Astrocyte of the hippocampus (primary cell): ENCODE measurements at regions not wholly inside any gene's neighbourhood (a gene's known extent, or its start where the extent isn't known, plus 50 kb on each side); places are given as distances from the start of the nearest gene placed in this dataset.
A peak's percentile ranks its signal among the peaks of the same experiment; 100 is the strongest.

ENCODE experiments used
- DNase-seq: peaks from one replicate; pipeline ENCODE4 v3.0.0; 2011; ENCODE audit warnings: low read depth, low spot score

DNA sequence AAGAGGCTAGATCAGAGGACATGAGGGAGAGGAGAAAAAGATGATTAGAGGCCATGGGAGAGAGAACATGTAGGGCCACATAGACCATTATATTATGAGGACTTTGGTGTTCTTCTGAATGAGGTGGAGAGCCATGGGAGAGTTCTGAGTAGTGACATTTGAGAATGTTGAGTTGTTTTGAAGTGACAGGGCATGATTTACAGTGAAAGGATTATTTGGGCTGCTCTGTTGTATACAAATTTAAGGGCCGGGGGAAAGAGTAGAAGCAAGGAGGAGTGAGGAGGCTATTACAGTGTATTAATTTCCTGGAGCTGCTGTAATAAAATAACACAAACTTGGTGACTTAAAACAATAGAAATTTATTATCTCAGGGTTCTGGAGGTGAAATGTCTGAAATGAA lies 102.5 kb upstream of the RGS4 start:
- no peak for DNase-seq

GRCh38 chr1:162964901-162965300 lies 103.9 kb upstream of the CCDC190 start:
- no peak for DNase-seq

- DNase-seq = peak; percentile 78
Measured at GRCh38 chr1:162956922-162957321, 95.9 kb upstream of the CCDC190 start.

DNA sequence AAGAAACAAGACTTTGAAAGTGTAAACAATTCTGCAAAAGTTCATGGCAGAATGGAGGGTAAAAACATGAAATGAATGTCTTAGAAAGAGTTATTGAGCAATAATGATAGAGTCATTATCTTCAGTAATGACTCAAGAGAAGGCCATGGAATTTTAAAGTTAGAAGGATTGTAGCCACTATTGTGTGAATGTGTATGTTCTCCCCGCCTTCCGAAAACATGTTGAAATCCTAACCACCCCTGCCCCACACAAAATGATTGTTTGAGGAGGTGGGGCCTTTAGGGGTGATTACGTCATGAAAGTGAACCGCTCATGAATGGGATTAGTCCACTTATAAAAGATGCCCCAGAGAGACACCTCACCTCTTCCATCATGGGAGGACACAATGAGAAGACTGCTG lies 93.8 kb upstream of the CCDC190 start:
- no peak for DNase-seq

DNA sequence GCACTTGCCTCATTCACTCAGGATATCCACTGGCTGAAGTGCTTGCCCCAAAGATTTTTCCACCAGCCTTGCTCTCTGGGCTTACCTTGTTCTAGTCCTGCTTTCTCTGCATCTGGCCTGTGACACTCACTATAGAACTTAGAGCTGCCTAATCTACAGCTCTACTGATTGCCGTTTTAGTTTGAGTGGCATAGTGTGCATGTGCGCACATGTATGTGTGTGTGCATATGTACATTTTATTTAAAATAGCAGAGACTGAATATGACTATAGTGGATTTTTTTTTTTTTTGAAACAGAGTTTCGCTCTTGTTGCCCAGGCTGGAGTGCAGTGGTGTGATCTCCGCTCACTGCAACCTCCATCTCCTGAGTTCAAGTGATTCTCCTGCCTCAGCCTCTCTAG lies 92.0 kb upstream of the CCDC190 start:
- DNase-seq = no peak

DNA sequence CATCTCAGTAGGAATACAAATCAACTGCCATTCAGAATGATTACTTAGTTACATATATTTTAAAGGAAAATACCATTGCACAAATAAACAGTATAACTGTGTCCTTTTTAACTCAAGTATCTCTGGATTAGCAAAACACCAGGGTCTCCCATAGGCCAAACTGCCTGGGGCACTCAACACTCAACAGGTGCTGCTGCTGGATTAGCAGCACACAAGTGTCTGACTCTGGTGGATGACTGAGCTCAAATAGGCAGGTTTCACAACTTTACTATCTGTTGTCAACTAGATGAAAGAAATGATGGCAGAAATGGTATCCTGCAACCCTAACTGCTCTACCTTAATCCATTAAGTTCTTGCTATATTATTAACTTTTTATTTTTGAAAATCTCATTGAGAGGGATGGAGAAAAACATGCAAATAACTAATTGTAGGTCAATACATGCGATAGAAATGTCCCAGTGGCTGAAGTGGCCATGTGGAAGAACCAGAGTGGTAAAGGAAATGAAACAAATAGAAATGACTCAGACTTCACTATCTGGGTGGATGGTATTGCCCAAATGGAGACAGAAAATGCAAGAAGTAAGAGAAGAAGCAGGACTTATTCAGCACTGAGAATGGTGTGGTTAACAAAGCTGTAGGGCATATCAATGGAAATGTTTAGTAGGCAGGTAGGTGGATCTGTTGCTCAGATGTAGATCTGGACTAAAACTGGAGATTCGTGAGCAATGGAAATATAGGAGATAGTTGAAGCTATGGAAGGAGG lies 90.8 kb upstream of the CCDC190 start:
- DNase-seq = no peak

DNA sequence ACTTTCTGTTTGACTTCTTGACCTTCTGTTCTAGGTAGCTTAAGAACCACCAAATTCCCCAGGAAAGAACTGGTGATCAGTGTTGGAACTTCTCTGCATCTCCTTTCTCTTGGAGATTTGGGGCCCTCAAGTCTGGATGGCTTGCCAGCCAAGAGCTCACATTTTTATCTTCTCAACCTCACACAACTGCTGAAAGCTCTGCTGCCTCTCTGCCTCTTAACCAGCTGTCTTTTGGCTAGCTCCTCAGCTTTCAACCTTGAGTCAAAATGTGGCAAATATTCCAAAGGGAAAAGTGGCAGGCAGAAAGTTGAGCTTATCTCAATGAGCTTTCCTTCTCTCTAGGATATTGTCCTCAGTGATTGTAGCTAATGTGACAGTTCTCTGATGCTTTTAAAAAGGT lies 89.2 kb upstream of the CCDC190 start:
- DNase-seq = no peak

GRCh38 chr1:162946701-162947100 lies 85.7 kb upstream of the CCDC190 start:
- peak; percentile 85 for DNase-seq

- no peak for DNase-seq
Measured at GRCh38 chr1:162944974-162945674, 84.1 kb upstream of the CCDC190 start.

DNA sequence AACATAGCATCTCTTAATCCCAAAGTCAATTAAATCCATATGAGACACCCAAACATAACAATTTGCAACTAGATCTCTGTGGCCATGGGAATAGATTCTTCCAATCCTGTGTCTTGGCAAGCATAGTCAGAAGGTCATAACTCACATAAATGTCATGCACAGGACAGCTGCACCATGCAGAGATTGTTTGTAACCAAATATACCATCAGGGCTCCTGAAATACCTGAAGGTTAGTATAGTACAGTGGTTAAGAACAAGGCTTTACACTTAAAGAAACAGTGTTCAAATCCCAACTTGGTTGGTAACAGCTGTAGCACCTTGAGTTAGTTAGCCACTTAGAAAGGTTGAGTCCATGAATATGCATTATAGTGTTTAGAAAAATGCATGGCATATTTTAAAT lies 82.6 kb upstream of the CCDC190 start:
- DNase-seq = no peak

- no peak for DNase-seq
Measured at GRCh38 chr1:162942916-162943559, 82.1 kb upstream of the CCDC190 start.

- no peak for DNase-seq
Measured at GRCh38 chr1:162941024-162941423, 80.0 kb upstream of the CCDC190 start.

GRCh38 chr1:162939035-162939434 lies 78.1 kb upstream of the CCDC190 start:
- DNase-seq = no peak

DNA sequence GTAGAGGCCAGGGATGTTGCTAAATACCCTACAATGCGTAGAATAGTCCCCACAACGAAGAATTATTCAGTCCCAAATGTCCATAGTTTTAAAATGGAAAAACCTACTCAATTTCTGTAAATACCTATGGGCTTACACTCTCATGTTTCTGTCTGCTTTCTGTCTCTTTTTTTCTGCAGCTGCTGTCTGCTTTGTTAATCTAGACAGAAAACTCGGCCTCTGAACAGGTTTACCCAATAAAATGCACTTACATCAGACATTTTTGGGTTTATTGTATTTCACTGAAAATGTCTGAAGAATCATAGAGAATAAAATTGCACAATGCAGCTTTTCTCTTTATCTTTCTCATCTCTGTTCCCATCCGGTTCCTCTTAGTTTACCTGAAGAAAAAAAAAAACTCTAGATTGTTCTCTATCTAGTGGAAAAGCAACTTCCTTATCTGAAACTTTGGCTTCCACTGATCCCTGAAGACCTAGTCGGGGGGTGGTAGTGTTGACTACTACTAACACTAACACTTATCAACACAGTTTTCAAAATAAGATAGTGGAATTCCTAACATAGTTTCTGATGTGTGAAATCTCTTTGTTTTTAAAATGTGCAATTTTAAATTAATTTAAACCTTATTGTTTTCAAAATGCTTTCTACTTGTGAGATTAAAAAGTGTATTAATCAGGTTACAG lies 76.9 kb upstream of the CCDC190 start:
- no peak for DNase-seq

DNA sequence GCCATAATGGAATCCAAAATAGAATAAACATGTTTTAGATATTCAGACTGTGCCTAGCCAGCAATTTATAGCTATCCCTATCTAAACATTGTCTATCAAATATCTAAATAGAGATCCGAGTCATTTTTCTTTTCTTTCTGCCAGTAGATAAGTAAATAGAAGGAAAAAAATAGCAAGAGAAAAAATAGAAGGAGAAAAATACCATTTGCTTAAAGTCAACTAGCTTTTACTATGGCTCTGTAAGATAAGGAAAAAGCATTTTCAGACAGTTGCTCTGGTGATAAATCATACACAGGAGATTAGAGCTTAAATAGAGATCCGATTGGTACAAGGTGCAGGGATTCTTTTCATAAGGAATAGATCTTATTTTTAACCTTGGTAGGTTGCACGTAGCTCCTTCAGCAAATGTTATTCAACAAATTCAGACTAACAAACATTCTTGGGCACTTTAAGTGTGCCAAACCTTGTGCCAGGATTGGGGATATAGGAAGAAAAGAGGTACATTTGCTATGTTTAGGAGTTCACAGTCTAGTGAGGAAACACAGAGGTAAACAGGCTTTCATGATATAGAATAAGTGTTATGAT lies 70.1 kb upstream of the CCDC190 start:
- no peak for DNase-seq

DNA sequence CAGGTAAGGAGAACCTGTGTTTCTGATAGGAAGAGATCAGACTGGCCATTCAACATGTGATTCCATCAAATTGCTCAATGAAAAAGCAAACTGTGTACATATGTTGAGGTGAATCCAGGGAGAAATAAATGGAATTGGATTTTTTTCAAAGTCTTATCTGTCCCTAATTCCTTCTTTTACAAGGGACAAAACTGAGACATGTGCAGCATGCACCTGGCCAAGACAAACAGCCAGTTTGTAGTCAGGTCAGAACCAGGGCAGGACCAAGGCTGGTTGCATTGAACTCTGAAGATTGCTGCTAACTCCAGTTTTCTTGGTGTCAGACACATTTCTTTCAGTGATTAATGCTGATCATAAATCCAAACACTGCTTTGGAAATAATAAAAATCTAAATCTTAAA lies 69.6 kb upstream of the CCDC190 start:
- no peak for DNase-seq

DNA sequence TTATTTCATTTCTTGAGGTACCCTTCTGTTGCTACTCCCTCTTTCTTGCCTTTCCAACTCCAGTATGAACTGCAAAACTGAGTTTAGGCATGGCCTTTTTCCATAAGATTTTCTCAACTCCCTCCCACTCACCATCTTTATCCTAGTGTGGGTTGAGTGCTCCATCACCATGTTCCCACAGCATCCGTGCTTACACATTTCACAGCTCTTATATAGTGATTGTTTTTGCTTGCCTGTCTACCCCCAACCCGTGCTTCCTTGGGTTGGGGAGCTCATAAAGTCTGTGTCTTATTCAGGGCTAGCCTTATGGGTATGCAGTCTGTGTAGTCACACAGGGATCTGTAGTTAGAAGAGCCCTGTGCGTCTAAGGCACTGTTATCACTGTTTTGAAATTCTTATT lies 68.2 kb upstream of the CCDC190 start:
- DNase-seq = no peak

- no peak for DNase-seq
Measured at GRCh38 chr1:162928141-162928540, 67.2 kb upstream of the CCDC190 start.

GRCh38 chr1:162927421-162927820 lies 66.4 kb upstream of the CCDC190 start:
- DNase-seq = no peak

GRCh38 chr1:162926906-162927305 lies 65.9 kb upstream of the CCDC190 start:
- no peak for DNase-seq

DNA sequence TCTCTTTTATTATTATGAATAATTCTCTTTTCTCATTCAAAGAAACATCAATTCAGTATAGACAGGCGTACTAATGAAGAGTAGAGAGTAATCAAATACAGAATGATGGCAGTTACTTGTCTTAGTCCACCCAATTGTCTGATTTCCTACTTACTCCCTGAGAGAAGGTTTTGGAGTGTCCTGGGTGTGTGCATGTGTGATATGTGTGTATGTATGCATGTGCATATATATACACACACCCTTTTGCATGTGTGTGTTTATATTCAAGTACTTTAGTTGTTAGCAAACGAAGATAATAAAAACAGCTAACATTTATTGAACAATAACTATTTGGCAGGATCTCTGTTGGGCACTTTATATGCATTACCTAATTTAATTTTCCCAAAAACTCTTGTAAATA lies 63.2 kb upstream of the CCDC190 start:
- DNase-seq = no peak

GRCh38 chr1:162922201-162922600 lies 61.2 kb upstream of the CCDC190 start:
- peak; percentile 38 for DNase-seq
